A673 (cell line): ENCODE measurements at regions not wholly inside any gene's neighbourhood (a gene's known extent, or its start where the extent isn't known, plus 50 kb on each side); places are given as distances from the start of the nearest gene placed in this dataset.
"Not testable (repeated sequence)": the region's sequence is repeated elsewhere in the genome, so short reads cannot be mapped to it uniquely, and the experiment has no call there.

Source experiments
- BruUV-seq: library from RNA; stranded (reverse); fragments of 400-500 nt; replicated peaks from 2 replicates; lab custom pipeline; 2021; lab: Mats Ljungman, UMichigan
- CTCF ChIA-PET: fragments of 300-600 bp; sonication (Branson Sonifier 250); formaldehyde crosslinking; loops from one replicate; lab custom pipeline; 2022; ENCODE audit warnings: antibody characterized with exemption; lab: Charles Lee
- POLR2A ChIA-PET: fragments of 300-600 bp; sonication (Branson Sonifier 250); formaldehyde crosslinking; loops from one replicate; lab custom pipeline; 2022; ENCODE audit warnings: antibody characterized with exemption; ENCODE audit not compliant: low non-redundant PET; lab: Charles Lee
- DNase-seq: peaks from one replicate; pipeline ENCODE4 v3.0.0-alpha.2; 2015; ENCODE audit warnings: low spot score
- H3K27ac ChIP-seq: fragments of 200-600 bp; sonication (generic); 2 replicates; pipeline ENCODE4 v1.5.1; 2016; ENCODE audit warnings: mixed run types, low read depth, mild to moderate bottlenecking, mixed read lengths, antibody characterized with exemption, low read length; ENCODE audit not compliant: poor library complexity, severe bottlenecking
- H3K27me3 ChIP-seq: fragments of 200-600 bp; sonication (generic); replicated peaks from 2 replicates; pipeline ENCODE4 v1.6.1; 2017; ENCODE audit warnings: mixed run types, low read depth, mild to moderate bottlenecking, mixed read lengths, antibody characterized with exemption, low read length; ENCODE audit not compliant: insufficient read depth, poor library complexity
- H3K36me3 ChIP-seq: fragments of 200-600 bp; sonication (generic); 2 replicates; pipeline ENCODE4 v1.6.1; 2016; ENCODE audit warnings: mixed run types, mild to moderate bottlenecking, mixed read lengths, antibody characterized with exemption, low read length; ENCODE audit not compliant: insufficient read depth, poor library complexity, severe bottlenecking
- H3K4me1 ChIP-seq: fragments of 200-600 bp; sonication (generic); 2 replicates; pipeline ENCODE4 v1.6.1; 2017; ENCODE audit warnings: mixed run types, mild to moderate bottlenecking, mixed read lengths, antibody characterized with exemption, low read length; ENCODE audit not compliant: insufficient read depth, poor library complexity, severe bottlenecking
- H3K4me3 ChIP-seq: fragments of 200-600 bp; sonication (generic); 2 replicates; pipeline ENCODE4 v1.5.1; 2016; ENCODE audit warnings: low read depth, mixed run types, mild to moderate bottlenecking, mixed read lengths, low read length; ENCODE audit not compliant: poor library complexity, severe bottlenecking
- H3K9me3 ChIP-seq: fragments of 200-600 bp; sonication (generic); 2 replicates; pipeline ENCODE4 v1.6.1; 2016; ENCODE audit warnings: mixed run types, low read depth, mild to moderate bottlenecking, mixed read lengths, antibody characterized with exemption, low read length; ENCODE audit not compliant: poor library complexity, severe bottlenecking
- EZH2 ChIP-seq: fragments of 200-600 bp; sonication (generic); IDR thresholded peaks from 2 replicates; pipeline ENCODE4 v1.6.1; 2017; ENCODE audit warnings: borderline replicate concordance, low read depth, mild to moderate bottlenecking, mixed read lengths, antibody characterized with exemption, low read length; ENCODE audit not compliant: poor library complexity, severe bottlenecking
- intact Hi-C: fragments of 100-400 bp; cut with micrococcal nuclease; formaldehyde crosslinking; loops from one replicate; pipeline ENCODE4 v1.10.0; 2022; ENCODE audit not compliant: unreplicated experiment
- TF ChIP-seq, protein P1 (sequence below): fragments of 300-800, 200-600 bp; sonication (generic); conservative IDR thresholded peaks from 2 replicates; pipeline ENCODE4 v1.5.1; 2017; ENCODE audit warnings: low read depth, mild to moderate bottlenecking, antibody characterized with exemption, low read length, moderate library complexity, mixed read lengths

DNA sequence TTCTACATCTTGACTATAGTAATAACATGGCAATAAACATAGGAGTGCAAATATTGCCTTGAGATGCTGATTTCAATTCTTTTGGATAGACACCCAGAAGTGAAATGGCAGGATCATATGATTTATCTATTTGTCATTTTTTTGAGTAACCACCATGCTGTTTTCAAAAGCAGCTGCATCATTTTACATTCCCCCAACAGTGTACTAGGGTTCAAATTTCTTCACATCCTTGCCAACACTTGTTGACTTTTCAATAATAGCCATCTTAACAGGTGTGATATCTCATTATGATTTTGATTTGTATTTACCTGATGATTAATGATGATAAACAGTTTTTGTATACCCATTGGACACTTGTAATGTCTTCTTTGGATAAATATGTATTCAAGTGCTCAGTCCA lies 90.8 kb downstream of the STRADB start:
- Histone ChIP-seq H3K9me3 (no peaks in the 10 kb centered on the region), H3K4me1 (peaks cover 4% of the 10 kb centered on the region), H3K27me3 (no peaks in the 10 kb centered on the region), H3K4me3 (no peak overlapping the region), H3K27ac (no peak overlapping the region), H3K36me3 (no peaks in the 10 kb centered on the region)
- no peak for DNase-seq
- no TSS peak for BruUV-seq
- ChIA-PET POLR2A (no interaction called here), CTCF (no interaction called here)
- no peak for TF ChIP-seq EZH2
- TF ChIP-seq, protein P1, sequence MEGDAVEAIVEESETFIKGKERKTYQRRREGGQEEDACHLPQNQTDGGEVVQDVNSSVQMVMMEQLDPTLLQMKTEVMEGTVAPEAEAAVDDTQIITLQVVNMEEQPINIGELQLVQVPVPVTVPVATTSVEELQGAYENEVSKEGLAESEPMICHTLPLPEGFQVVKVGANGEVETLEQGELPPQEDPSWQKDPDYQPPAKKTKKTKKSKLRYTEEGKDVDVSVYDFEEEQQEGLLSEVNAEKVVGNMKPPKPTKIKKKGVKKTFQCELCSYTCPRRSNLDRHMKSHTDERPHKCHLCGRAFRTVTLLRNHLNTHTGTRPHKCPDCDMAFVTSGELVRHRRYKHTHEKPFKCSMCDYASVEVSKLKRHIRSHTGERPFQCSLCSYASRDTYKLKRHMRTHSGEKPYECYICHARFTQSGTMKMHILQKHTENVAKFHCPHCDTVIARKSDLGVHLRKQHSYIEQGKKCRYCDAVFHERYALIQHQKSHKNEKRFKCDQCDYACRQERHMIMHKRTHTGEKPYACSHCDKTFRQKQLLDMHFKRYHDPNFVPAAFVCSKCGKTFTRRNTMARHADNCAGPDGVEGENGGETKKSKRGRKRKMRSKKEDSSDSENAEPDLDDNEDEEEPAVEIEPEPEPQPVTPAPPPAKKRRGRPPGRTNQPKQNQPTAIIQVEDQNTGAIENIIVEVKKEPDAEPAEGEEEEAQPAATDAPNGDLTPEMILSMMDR: no peak
- intact Hi-C loops: no loop called here

DNA sequence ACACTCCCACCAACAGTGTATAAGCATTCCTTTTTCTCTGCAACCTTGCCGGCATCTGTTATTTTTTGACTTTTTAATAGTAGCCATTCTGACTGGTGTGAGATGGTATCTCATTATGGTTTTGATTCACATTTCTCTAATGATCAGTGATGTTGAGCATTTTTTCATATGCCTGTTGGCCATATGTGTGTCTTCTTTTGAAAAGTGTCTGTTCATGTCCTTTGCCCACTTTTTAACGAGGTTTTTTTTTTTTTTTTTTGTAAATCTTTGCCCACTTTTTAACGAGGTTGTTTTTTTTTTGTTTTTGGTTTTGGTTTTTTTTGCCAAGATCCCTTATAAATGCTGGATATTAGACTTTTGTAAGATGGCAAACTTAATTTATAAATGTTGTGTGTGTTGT lies 87.7 kb downstream of the STRADB start:
- H3K4me3 ChIP-seq, BruUV-seq, CTCF ChIA-PET, POLR2A ChIA-PET, H3K36me3 ChIP-seq, H3K4me1 ChIP-seq, H3K27me3 ChIP-seq, H3K27ac ChIP-seq, DNase-seq, H3K9me3 ChIP-seq, intact Hi-C loops: not testable (repeated sequence)

DNA sequence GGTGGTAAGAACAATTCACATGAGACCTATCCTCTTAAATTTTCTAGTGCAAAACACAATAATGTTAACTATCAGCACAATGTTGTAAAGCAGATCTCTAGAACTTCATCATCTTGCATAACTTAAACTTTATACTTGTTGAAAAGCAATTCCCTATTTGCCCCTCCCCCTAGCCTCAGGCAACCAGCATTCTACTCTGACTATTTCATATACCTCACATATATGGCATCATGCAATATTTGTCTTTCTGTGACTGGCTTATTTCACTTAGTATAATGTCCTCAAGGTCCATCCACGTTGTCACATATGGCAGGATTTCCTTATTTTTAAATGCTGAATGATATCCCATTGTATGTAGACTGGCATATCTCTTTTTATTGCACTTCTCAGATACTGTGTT lies 86.5 kb downstream of the STRADB start:
- intact Hi-C loops: no loop called here
- POLR2A ChIA-PET: no interaction called here
- H3K27me3 ChIP-seq: no peaks in the 10 kb centered on the region
- H3K36me3 ChIP-seq: no peaks in the 10 kb centered on the region
- no peak overlapping the region for H3K4me3 ChIP-seq
- TF ChIP-seq, protein P1: no peak
- no peak for TF ChIP-seq EZH2
- CTCF ChIA-PET: interaction anchor here (0.5 kb wide), 1 partner anchor 23 kb away, joined by 3 read pairs; no protein-coding TSS in a partner anchor
- H3K4me1 ChIP-seq: no peaks in the 10 kb centered on the region
- H3K9me3 ChIP-seq: no peaks in the 10 kb centered on the region
- DNase-seq: no peak
- H3K27ac ChIP-seq: no peak overlapping the region
- no TSS peak for BruUV-seq

DNA sequence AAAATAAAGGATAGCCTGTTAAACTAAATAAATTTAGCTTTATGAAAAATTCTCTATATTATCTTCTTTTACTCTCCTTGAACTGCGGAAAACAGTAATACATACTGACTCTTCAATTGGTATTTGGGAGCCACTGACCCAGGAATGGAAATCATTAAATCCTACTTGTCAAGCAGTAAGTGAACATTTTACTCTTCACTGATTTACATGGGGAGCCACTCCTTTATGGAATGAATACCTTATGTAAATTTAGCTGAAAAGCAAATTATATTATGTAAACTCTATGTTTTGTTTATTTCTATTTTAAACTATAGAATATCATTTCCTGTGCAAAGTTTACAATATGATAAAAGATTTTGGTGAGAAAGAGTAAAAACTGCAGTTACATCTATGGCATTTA lies 85.2 kb downstream of the STRADB start:
- CTCF ChIA-PET: no interaction called here
- H3K36me3 ChIP-seq: no peaks in the 10 kb centered on the region
- POLR2A ChIA-PET: no interaction called here
- no peaks in the 10 kb centered on the region for H3K9me3 ChIP-seq
- no peak overlapping the region for H3K27ac ChIP-seq
- BruUV-seq: no TSS peak
- no peak for DNase-seq
- intact Hi-C loops: no loop called here
- no peaks in the 10 kb centered on the region for H3K27me3 ChIP-seq
- TF ChIP-seq, protein P1: no peak
- TF ChIP-seq EZH2: no peak
- no peaks in the 10 kb centered on the region for H3K4me1 ChIP-seq
- H3K4me3 ChIP-seq: no peak overlapping the region
